WTC11 (cell line): ENCODE measurements at regions not wholly inside any gene's neighbourhood (a gene's known extent, or its start where the extent isn't known, plus 50 kb on each side); places are given as distances from the start of the nearest gene placed in this dataset.
A peak's percentile ranks its signal among the peaks of the same experiment; 100 is the strongest.

ENCODE experiments used
- ATAC-seq: fragments of 200-7000 bp; cut with Tn5 transposase; 2 replicates; pipeline ENCODE4 v1.10.0; 2021; ENCODE audit warnings: mild to moderate bottlenecking, moderate library complexity
- CTCF ChIA-PET: fragments of 300-600 bp; sonication (Branson Sonifier 250); formaldehyde crosslinking; loops from one replicate; lab custom pipeline; 2021; ENCODE audit warnings: antibody characterized with exemption; lab: Charles Lee
- POLR2A ChIA-PET: fragments of 350-600 bp; sonication (Branson Sonifier 250); formaldehyde crosslinking; loops from one replicate; lab custom pipeline; 2021; ENCODE audit warnings: antibody characterized with exemption; lab: Charles Lee
- DNase-seq: peaks from one replicate; pipeline ENCODE4 v3.0.0; 2021; ENCODE audit warnings: low spot score
- H3K27ac Mint-ChIP-seq: 2 replicates; pipeline ENCODE4 v1.8.0; 2021; ENCODE audit warnings: mixed read lengths
- H3K27me3 Mint-ChIP-seq: 2 replicates; pipeline ENCODE4 v1.8.0; 2021; ENCODE audit warnings: low read depth, mild to moderate bottlenecking, moderate library complexity, mixed read lengths
- H3K36me3 Mint-ChIP-seq: 2 replicates; pipeline ENCODE4 v1.8.0; 2021; ENCODE audit warnings: mixed read lengths
- H3K4me1 Mint-ChIP-seq: 2 replicates; pipeline ENCODE4 v1.8.0; 2022; ENCODE audit warnings: mixed read lengths
- H3K4me3 Mint-ChIP-seq: 2 replicates; pipeline ENCODE4 v1.8.0; 2021; ENCODE audit warnings: mild to moderate bottlenecking, moderate library complexity, mixed read lengths
- H3K9me3 Mint-ChIP-seq: 2 replicates; pipeline ENCODE4 v1.8.0; 2021; ENCODE audit warnings: mixed read lengths
- CREM ChIP-seq: sonication (generic); formaldehyde crosslinking; IDR thresholded peaks from 2 replicates; pipeline ENCODE4 v1.8.1; 2022; ENCODE audit warnings: mild to moderate bottlenecking, missing genetic modification reagents, moderate library complexity
- EMX1 ChIP-seq: fragments of 250-450 bp; sonication (Bioruptor Pico); IDR thresholded peaks from 2 replicates; pipeline ENCODE4 v1.8.0; 2021; ENCODE audit warnings: mild to moderate bottlenecking
- ESRRA ChIP-seq: sonication (generic); formaldehyde crosslinking; IDR thresholded peaks from 2 replicates; pipeline ENCODE4 v1.8.1; 2022; ENCODE audit warnings: mild to moderate bottlenecking, missing genetic modification reagents, borderline replicate concordance
- HMGA2 ChIP-seq: fragments of 250-450 bp; sonication (Bioruptor Pico); IDR thresholded peaks from 2 replicates; pipeline ENCODE4 v1.4.0; 2021; ENCODE audit warnings: mild to moderate bottlenecking, moderate library complexity
- MXD4 ChIP-seq: fragments of 250-450 bp; sonication (Bioruptor Pico); IDR thresholded peaks from 2 replicates; pipeline ENCODE4 v1.8.0; 2021; ENCODE audit warnings: mild to moderate bottlenecking, moderate library complexity, borderline replicate concordance
- NFYB ChIP-seq: sonication (generic); formaldehyde crosslinking; conservative IDR thresholded peaks from 2 replicates; pipeline ENCODE4 v1.8.0; 2022; ENCODE audit warnings: low read depth, missing genetic modification reagents
- NR2C2 ChIP-seq: sonication (generic); formaldehyde crosslinking; IDR thresholded peaks from 2 replicates; pipeline ENCODE4 v1.8.0; 2022; ENCODE audit warnings: mild to moderate bottlenecking, missing genetic modification reagents
- OVOL2 ChIP-seq: fragments of 250-450 bp; sonication (Bioruptor Pico); IDR thresholded peaks from 2 replicates; pipeline ENCODE4 v1.9.0; 2021; ENCODE audit warnings: mild to moderate bottlenecking, borderline replicate concordance
- SMAD3 ChIP-seq: sonication (generic); formaldehyde crosslinking; IDR thresholded peaks from 2 replicates; pipeline ENCODE4 v1.8.0; 2022; ENCODE audit warnings: missing genetic modification reagents, mild to moderate bottlenecking, borderline replicate concordance
- SMAD4 ChIP-seq: sonication (generic); formaldehyde crosslinking; IDR thresholded peaks from 2 replicates; pipeline ENCODE4 v1.8.0; 2022; ENCODE audit warnings: mild to moderate bottlenecking, missing genetic modification reagents
- SP1 ChIP-seq: sonication (generic); formaldehyde crosslinking; conservative IDR thresholded peaks from 2 replicates; pipeline ENCODE4 v1.8.1; 2022; ENCODE audit warnings: missing genetic modification reagents
- TP53 ChIP-seq: sonication (generic); formaldehyde crosslinking; IDR thresholded peaks from 2 replicates; pipeline ENCODE4 v1.8.1; 2023; ENCODE audit warnings: mild to moderate bottlenecking, missing genetic modification reagents
- ZNF317 ChIP-seq: sonication (generic); formaldehyde crosslinking; IDR thresholded peaks from 2 replicates; pipeline ENCODE4 v1.8.1; 2023; ENCODE audit warnings: low read depth, mild to moderate bottlenecking, moderate library complexity, missing genetic modification reagents, borderline replicate concordance
- TF ChIP-seq, protein P1 (sequence below): sonication (generic); formaldehyde crosslinking; IDR thresholded peaks from 2 replicates; pipeline ENCODE4 v1.8.1; 2022; ENCODE audit warnings: missing genetic modification reagents, borderline replicate concordance
- TF ChIP-seq, protein P2 (sequence below): fragments of 250-450 bp; sonication (Bioruptor Pico); IDR thresholded peaks from 2 replicates; pipeline ENCODE4 v1.8.0; 2021; ENCODE audit warnings: mild to moderate bottlenecking
- TF ChIP-seq, protein P3 (sequence below): sonication (generic); formaldehyde crosslinking; IDR thresholded peaks from 2 replicates; pipeline ENCODE4 v1.8.1; 2022; ENCODE audit warnings: mild to moderate bottlenecking, missing genetic modification reagents, moderate library complexity, borderline replicate concordance
- TF ChIP-seq, protein P4 (sequence below): fragments of 250-450 bp; sonication (Bioruptor Pico); IDR thresholded peaks from 2 replicates; pipeline ENCODE4 v1.9.0; 2021; ENCODE audit warnings: mild to moderate bottlenecking, borderline replicate concordance
- TF ChIP-seq, protein P5 (sequence below): sonication (generic); formaldehyde crosslinking; IDR thresholded peaks from 2 replicates; pipeline ENCODE4 v1.8.1; 2023; ENCODE audit warnings: mild to moderate bottlenecking, missing genetic modification reagents, borderline replicate concordance

DNA sequence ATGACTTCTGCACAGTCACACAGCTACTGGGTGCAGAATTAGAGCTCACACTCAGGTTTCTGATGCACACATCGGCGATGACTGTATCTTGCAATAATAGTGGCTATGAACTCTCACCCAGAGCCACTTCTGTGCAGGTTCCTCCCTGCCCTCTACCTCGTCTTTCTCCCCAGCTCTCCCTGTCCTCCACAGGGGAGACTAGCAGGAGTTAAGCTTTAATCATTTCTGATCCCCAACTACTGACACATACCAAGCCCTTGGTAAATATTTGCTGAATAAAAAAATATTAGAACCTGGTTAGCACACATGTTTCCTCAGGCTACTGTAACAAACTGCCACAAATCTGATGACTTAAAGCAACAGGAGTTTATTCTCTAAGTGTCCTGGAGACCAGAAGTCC lies 222.7 kb upstream of the FOXA2 start (continued):
- TF ChIP-seq, protein P1, sequence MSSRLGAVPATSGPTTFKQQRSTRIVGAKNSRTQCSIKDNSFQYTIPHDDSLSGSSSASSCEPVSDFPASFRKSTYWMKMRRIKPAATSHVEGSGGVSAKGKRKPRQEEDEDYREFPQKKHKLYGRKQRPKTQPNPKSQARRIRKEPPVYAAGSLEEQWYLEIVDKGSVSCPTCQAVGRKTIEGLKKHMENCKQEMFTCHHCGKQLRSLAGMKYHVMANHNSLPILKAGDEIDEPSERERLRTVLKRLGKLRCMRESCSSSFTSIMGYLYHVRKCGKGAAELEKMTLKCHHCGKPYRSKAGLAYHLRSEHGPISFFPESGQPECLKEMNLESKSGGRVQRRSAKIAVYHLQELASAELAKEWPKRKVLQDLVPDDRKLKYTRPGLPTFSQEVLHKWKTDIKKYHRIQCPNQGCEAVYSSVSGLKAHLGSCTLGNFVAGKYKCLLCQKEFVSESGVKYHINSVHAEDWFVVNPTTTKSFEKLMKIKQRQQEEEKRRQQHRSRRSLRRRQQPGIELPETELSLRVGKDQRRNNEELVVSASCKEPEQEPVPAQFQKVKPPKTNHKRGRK (CRISPR knock-in tag): no peak
- TF ChIP-seq CREM (CRISPR knock-in tag) (no peak), SP1 (CRISPR knock-in tag) (no peak), HMGA2 (CRISPR knock-in tag) (no peak), EMX1 (CRISPR knock-in tag) (no peak), ESRRA (no peak), OVOL2 (no peak), SMAD3 (CRISPR knock-in tag) (no peak), NR2C2 (CRISPR knock-in tag) (no peak), TP53 (no peak), SMAD4 (CRISPR knock-in tag) (no peak)
- TF ChIP-seq, protein P2, sequence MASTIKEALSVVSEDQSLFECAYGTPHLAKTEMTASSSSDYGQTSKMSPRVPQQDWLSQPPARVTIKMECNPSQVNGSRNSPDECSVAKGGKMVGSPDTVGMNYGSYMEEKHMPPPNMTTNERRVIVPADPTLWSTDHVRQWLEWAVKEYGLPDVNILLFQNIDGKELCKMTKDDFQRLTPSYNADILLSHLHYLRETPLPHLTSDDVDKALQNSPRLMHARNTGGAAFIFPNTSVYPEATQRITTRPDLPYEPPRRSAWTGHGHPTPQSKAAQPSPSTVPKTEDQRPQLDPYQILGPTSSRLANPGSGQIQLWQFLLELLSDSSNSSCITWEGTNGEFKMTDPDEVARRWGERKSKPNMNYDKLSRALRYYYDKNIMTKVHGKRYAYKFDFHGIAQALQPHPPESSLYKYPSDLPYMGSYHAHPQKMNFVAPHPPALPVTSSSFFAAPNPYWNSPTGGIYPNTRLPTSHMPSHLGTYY: no peak
- TF ChIP-seq, protein P3, sequence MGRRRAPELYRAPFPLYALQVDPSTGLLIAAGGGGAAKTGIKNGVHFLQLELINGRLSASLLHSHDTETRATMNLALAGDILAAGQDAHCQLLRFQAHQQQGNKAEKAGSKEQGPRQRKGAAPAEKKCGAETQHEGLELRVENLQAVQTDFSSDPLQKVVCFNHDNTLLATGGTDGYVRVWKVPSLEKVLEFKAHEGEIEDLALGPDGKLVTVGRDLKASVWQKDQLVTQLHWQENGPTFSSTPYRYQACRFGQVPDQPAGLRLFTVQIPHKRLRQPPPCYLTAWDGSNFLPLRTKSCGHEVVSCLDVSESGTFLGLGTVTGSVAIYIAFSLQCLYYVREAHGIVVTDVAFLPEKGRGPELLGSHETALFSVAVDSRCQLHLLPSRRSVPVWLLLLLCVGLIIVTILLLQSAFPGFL: no peak
- TF ChIP-seq, protein P4, sequence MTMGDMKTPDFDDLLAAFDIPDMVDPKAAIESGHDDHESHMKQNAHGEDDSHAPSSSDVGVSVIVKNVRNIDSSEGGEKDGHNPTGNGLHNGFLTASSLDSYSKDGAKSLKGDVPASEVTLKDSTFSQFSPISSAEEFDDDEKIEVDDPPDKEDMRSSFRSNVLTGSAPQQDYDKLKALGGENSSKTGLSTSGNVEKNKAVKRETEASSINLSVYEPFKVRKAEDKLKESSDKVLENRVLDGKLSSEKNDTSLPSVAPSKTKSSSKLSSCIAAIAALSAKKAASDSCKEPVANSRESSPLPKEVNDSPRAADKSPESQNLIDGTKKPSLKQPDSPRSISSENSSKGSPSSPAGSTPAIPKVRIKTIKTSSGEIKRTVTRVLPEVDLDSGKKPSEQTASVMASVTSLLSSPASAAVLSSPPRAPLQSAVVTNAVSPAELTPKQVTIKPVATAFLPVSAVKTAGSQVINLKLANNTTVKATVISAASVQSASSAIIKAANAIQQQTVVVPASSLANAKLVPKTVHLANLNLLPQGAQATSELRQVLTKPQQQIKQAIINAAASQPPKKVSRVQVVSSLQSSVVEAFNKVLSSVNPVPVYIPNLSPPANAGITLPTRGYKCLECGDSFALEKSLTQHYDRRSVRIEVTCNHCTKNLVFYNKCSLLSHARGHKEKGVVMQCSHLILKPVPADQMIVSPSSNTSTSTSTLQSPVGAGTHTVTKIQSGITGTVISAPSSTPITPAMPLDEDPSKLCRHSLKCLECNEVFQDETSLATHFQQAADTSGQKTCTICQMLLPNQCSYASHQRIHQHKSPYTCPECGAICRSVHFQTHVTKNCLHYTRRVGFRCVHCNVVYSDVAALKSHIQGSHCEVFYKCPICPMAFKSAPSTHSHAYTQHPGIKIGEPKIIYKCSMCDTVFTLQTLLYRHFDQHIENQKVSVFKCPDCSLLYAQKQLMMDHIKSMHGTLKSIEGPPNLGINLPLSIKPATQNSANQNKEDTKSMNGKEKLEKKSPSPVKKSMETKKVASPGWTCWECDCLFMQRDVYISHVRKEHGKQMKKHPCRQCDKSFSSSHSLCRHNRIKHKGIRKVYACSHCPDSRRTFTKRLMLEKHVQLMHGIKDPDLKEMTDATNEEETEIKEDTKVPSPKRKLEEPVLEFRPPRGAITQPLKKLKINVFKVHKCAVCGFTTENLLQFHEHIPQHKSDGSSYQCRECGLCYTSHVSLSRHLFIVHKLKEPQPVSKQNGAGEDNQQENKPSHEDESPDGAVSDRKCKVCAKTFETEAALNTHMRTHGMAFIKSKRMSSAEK (CRISPR knock-in tag): no peak

DNA sequence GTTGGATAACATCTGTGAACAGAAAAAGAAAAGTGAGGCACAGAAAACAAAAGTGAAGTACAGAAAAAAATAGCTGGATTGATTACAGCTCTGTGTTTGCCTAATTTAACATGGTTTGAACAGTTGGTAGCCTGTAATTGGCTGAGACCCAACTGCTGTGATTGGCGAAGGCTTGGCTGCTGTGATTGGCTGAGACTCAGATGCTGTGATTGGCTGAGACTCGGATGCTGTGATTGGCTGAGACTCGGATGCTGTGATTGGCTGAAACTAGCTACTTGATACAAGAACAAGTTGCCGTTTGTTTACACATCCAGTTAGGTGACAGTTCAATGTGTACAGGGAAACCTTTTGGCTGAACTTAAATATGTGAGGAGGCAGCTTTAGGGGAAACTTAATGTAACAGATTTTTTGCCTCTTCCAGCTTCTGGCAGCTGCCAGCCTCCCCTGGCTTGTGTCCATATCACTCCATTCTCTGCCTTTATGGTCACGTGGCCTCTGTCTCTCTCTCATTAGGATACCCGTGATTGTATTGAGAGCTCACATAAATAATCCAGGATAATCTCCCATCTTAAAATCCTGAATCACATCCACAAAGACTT lies 223.4 kb upstream of the FOXA2 start:
- Mint-ChIP-seq H3K9me3 (peaks cover 18% of the 10 kb centered on the region), H3K4me3 (no peak overlapping the region), H3K27ac (no peak overlapping the region), H3K4me1 (peaks cover 7% of the 10 kb centered on the region), H3K36me3 (no peaks in the 10 kb centered on the region), H3K27me3 (no peaks in the 10 kb centered on the region)
- ChIA-PET POLR2A (no interaction called here), CTCF (interaction anchor here (1.1 kb wide), 1 partner anchor 116 kb away, joined by 4 read pairs; no protein-coding TSS in a partner anchor)
- DNase-seq (no peak), ATAC-seq (no peak)
- TF ChIP-seq NFYB (CRISPR knock-in tag) (peak; percentile 40), ZNF317 (CRISPR knock-in tag) (no peak), MXD4 (CRISPR knock-in tag) (no peak), OVOL2 (no peak)
- TF ChIP-seq, protein P5, sequence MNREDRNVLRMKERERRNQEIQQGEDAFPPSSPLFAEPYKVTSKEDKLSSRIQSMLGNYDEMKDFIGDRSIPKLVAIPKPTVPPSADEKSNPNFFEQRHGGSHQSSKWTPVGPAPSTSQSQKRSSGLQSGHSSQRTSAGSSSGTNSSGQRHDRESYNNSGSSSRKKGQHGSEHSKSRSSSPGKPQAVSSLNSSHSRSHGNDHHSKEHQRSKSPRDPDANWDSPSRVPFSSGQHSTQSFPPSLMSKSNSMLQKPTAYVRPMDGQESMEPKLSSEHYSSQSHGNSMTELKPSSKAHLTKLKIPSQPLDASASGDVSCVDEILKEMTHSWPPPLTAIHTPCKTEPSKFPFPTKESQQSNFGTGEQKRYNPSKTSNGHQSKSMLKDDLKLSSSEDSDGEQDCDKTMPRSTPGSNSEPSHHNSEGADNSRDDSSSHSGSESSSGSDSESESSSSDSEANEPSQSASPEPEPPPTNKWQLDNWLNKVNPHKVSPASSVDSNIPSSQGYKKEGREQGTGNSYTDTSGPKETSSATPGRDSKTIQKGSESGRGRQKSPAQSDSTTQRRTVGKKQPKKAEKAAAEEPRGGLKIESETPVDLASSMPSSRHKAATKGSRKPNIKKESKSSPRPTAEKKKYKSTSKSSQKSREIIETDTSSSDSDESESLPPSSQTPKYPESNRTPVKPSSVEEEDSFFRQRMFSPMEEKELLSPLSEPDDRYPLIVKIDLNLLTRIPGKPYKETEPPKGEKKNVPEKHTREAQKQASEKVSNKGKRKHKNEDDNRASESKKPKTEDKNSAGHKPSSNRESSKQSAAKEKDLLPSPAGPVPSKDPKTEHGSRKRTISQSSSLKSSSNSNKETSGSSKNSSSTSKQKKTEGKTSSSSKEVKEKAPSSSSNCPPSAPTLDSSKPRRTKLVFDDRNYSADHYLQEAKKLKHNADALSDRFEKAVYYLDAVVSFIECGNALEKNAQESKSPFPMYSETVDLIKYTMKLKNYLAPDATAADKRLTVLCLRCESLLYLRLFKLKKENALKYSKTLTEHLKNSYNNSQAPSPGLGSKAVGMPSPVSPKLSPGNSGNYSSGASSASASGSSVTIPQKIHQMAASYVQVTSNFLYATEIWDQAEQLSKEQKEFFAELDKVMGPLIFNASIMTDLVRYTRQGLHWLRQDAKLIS (CRISPR knock-in tag): no peak
